Left ventricle myocardium inferior (tissue), 1 donor: ENCODE measurements at regions not wholly inside any gene's neighbourhood (a gene's known extent, or its start where the extent isn't known, plus 50 kb on each side); places are given as distances from the start of the nearest gene placed in this dataset.

Experiments
- DNase-seq: peaks from one replicate; pipeline ENCODE4 v3.0.0-alpha.2; 2020
- H3K27ac ChIP-seq: fragments of 200-600 bp; replicated peaks from 2 replicates; pipeline ENCODE4 v1.8.0; 2021
- H3K27me3 ChIP-seq: fragments of 200-600 bp; 2 replicates; pipeline ENCODE4 v1.8.0; 2021; ENCODE audit warnings: low read depth
- H3K36me3 ChIP-seq: fragments of 200-600 bp; 2 replicates; pipeline ENCODE4 v1.8.0; 2021
- H3K4me1 ChIP-seq: fragments of 200-600 bp; 2 replicates; pipeline ENCODE4 v1.8.0; 2021
- H3K4me3 ChIP-seq: fragments of 200-600 bp; 2 replicates; pipeline ENCODE4 v1.8.0; 2021; ENCODE audit warnings: mild to moderate bottlenecking, moderate library complexity
- H3K9me3 ChIP-seq: fragments of 200-600 bp; replicated peaks from 2 replicates; pipeline ENCODE4 v1.8.0; 2021
- CTCF ChIP-seq: fragments of 200-600 bp; IDR thresholded peaks from 2 replicates; pipeline ENCODE4 v1.8.0; 2021; ENCODE audit warnings: antibody characterized with exemption, mild to moderate bottlenecking, borderline replicate concordance
- intact Hi-C: fragments of 100-400 bp; cut with micrococcal nuclease; formaldehyde crosslinking; loops from one replicate; pipeline ENCODE4 v1.11.0; 2022
- donor health status: DM: no; HTN: yes; CAD: no; lungs with severe emphysema.

GRCh38 chr3:137116619-137117018 lies 158.8 kb downstream of the IL20RB start:
- no peaks in the 10 kb centered on the region for H3K36me3 ChIP-seq
- peaks cover 12% of the 10 kb centered on the region for H3K27me3 ChIP-seq
- H3K4me1 ChIP-seq = no peaks in the 10 kb centered on the region
- intact Hi-C loops = no loop called here
- TF ChIP-seq CTCF = no peak
- no peak overlapping the region for H3K27ac ChIP-seq
- no peak overlapping the region for H3K4me3 ChIP-seq
- DNase-seq = no peak
- H3K9me3 ChIP-seq = no peaks in the 10 kb centered on the region

GRCh38 chr3:137121704-137122314 lies 164.0 kb downstream of the IL20RB start:
- no peak overlapping the region for H3K27ac ChIP-seq
- H3K9me3 ChIP-seq = no peaks in the 10 kb centered on the region
- H3K4me1 ChIP-seq = no peaks in the 10 kb centered on the region
- H3K27me3 ChIP-seq = peaks cover 20% of the 10 kb centered on the region
- TF ChIP-seq CTCF = peak; percentile 64
- H3K4me3 ChIP-seq = no peak overlapping the region
- H3K36me3 ChIP-seq = no peaks in the 10 kb centered on the region
- intact Hi-C loops = no loop called here
- DNase-seq = no peak

- TF ChIP-seq CTCF = no peak
- Histone ChIP-seq H3K4me1 (no peaks in the 10 kb centered on the region), H3K27me3 (peaks cover 23% of the 10 kb centered on the region), H3K9me3 (no peaks in the 10 kb centered on the region), H3K36me3 (no peaks in the 10 kb centered on the region), H3K4me3 (no peak overlapping the region), H3K27ac (no peak overlapping the region)
- no peak for DNase-seq
- intact Hi-C loops = no loop called here
These were observed 173.3 kb downstream of the IL20RB start for GRCh38 chr3:137131081-137131480.

- H3K27me3 ChIP-seq = peaks cover 18% of the 10 kb centered on the region
These were observed 176.6 kb downstream of the IL20RB start for GRCh38 chr3:137134431-137134830.

GRCh38 chr3:137148406-137148805 lies 190.6 kb downstream of the IL20RB start:
- no peak for DNase-seq

More at GRCh38 chr3:137134431-137134830, 176.6 kb downstream of the IL20RB start:
- H3K9me3 ChIP-seq = no peaks in the 10 kb centered on the region
- no peak overlapping the region for H3K4me3 ChIP-seq
- no peak overlapping the region for H3K27ac ChIP-seq
- no peak for DNase-seq
- intact Hi-C loops = no loop called here
- no peak for TF ChIP-seq CTCF
- H3K36me3 ChIP-seq = no peaks in the 10 kb centered on the region
- H3K4me1 ChIP-seq = no peaks in the 10 kb centered on the region

More at GRCh38 chr3:137148406-137148805, 190.6 kb downstream of the IL20RB start:
- Histone ChIP-seq H3K9me3 (no peaks in the 10 kb centered on the region), H3K27ac (no peak overlapping the region), H3K27me3 (peaks cover 3% of the 10 kb centered on the region), H3K4me1 (no peaks in the 10 kb centered on the region), H3K4me3 (no peak overlapping the region), H3K36me3 (no peaks in the 10 kb centered on the region)
- intact Hi-C loops = no loop called here
- no peak for TF ChIP-seq CTCF
